ENCODE measurements at regions not wholly inside any gene's neighbourhood (a gene's known extent, or its start where the extent isn't known, plus 50 kb on each side); places are given as distances from the start of the nearest gene placed in this dataset.

- no peak for DNase-seq (ENCODE audit: extremely low read depth in 1 of 2, low read depth in 1 of 2)
Observed at GRCh38 chr16:79543219-79543618, 57.3 kb downstream of the MAF start.

GRCh38 chr16:79542237-79542774, 58.2 kb downstream of the MAF start:
- DNase-seq (ENCODE audit: extremely low read depth in 1 of 2, low read depth in 1 of 2): no peak

GRCh38 chr16:79540825-79541595, 59.5 kb downstream of the MAF start:
- no peak for DNase-seq (ENCODE audit: extremely low read depth in 1 of 2, low read depth in 1 of 2)

GRCh38 chr16:79537584-79537983, 63.0 kb downstream of the MAF start:
- no peak for DNase-seq (ENCODE audit: extremely low read depth in 1 of 2, low read depth in 1 of 2)

- DNase-seq (ENCODE audit: extremely low read depth in 1 of 2, low read depth in 1 of 2): no peak
Observed at GRCh38 chr16:79536958-79537357, 63.6 kb downstream of the MAF start.

GRCh38 chr16:79535130-79535529, 65.4 kb downstream of the MAF start:
- no peak for DNase-seq (ENCODE audit: extremely low read depth in 1 of 2, low read depth in 1 of 2)

- no peak for DNase-seq (ENCODE audit: extremely low read depth in 1 of 2, low read depth in 1 of 2)
Observed at GRCh38 chr16:79534143-79534542, 66.4 kb downstream of the MAF start.

GRCh38 chr16:79533292-79533691, 67.2 kb downstream of the MAF start:
- no peak for DNase-seq (ENCODE audit: extremely low read depth in 1 of 2, low read depth in 1 of 2)

- DNase-seq (ENCODE audit: extremely low read depth in 1 of 2, low read depth in 1 of 2): no peak
Observed at GRCh38 chr16:79532785-79533184, 67.8 kb downstream of the MAF start.

GRCh38 chr16:79532273-79532672, 68.3 kb downstream of the MAF start:
- no peak for DNase-seq (ENCODE audit: extremely low read depth in 1 of 2, low read depth in 1 of 2)

GRCh38 chr16:79528338-79528737, 72.2 kb downstream of the MAF start:
- no peak for DNase-seq (ENCODE audit: extremely low read depth in 1 of 2, low read depth in 1 of 2)

GRCh38 chr16:79523971-79524370, 76.6 kb downstream of the MAF start:
- no peak for DNase-seq (ENCODE audit: extremely low read depth in 1 of 2, low read depth in 1 of 2)

GRCh38 chr16:79519448-79519847, 81.1 kb downstream of the MAF start:
- DNase-seq (ENCODE audit: extremely low read depth in 1 of 2, low read depth in 1 of 2): no peak

- no peak for DNase-seq (ENCODE audit: extremely low read depth in 1 of 2, low read depth in 1 of 2)
Observed at GRCh38 chr16:79517156-79517555, 83.4 kb downstream of the MAF start.

- no peak for DNase-seq (ENCODE audit: extremely low read depth in 1 of 2, low read depth in 1 of 2)
Observed at GRCh38 chr16:79510879-79511278, 89.7 kb downstream of the MAF start.

- no peak for DNase-seq (ENCODE audit: extremely low read depth in 1 of 2, low read depth in 1 of 2)
Observed at GRCh38 chr16:79509906-79510305, 90.6 kb downstream of the MAF start.

GRCh38 chr16:79509211-79509631, 91.3 kb downstream of the MAF start:
- no peak for DNase-seq (ENCODE audit: extremely low read depth in 1 of 2, low read depth in 1 of 2)

- no peak for DNase-seq (ENCODE audit: extremely low read depth in 1 of 2, low read depth in 1 of 2)
Observed at GRCh38 chr16:79508294-79508693, 92.2 kb downstream of the MAF start.

GRCh38 chr16:79505344-79505743, 95.2 kb downstream of the MAF start:
- no peak for DNase-seq (ENCODE audit: extremely low read depth in 1 of 2, low read depth in 1 of 2)

- no peak for DNase-seq (ENCODE audit: extremely low read depth in 1 of 2, low read depth in 1 of 2)
Observed at GRCh38 chr16:79503511-79503910, 97.0 kb downstream of the MAF start.

GRCh38 chr16:79501446-79501845, 99.1 kb downstream of the MAF start:
- no peak for DNase-seq (ENCODE audit: extremely low read depth in 1 of 2, low read depth in 1 of 2)

GRCh38 chr16:79500866-79501265, 99.7 kb downstream of the MAF start:
- no peak for DNase-seq (ENCODE audit: extremely low read depth in 1 of 2, low read depth in 1 of 2)

- no peak for DNase-seq (ENCODE audit: extremely low read depth in 1 of 2, low read depth in 1 of 2)
Observed at GRCh38 chr16:79500286-79500685, 100.3 kb downstream of the MAF start.

Measured in activated CD8-positive, alpha-beta memory T cell treated with anti-CD3 and anti-CD28 coated beads for 1 hour (primary cell).